Prostate gland (tissue), 2 donors: ENCODE measurements at regions not wholly inside any gene's neighbourhood (a gene's known extent, or its start where the extent isn't known, plus 50 kb on each side); places are given as distances from the start of the nearest gene placed in this dataset.

Experiments used
- DNase-seq: peaks from one replicate; pipeline ENCODE4 v3.0.0-alpha.2; 2019; ENCODE audit warnings: low spot score
- H3K27ac ChIP-seq, 2 donors: fragments of 200-600 bp; sonication (generic); 2 replicates each; pipeline ENCODE4 v1.5.1; 2017 to 2019
- H3K27me3 ChIP-seq: fragments of 200-600 bp; sonication (generic); replicated peaks from 2 replicates; pipeline ENCODE4 v1.5.1; 2019; ENCODE audit not compliant: insufficient read depth
- H3K36me3 ChIP-seq, 2 donors: fragments of 200-600 bp; sonication (generic); 1 replicate in 1 of 2; 2 replicates in 1 of 2; pipeline versions ENCODE4 v1.5.1 to v1.8.1; 2017 to 2019
- H3K4me1 ChIP-seq: fragments of 200-600 bp; sonication (generic); replicated peaks from 2 replicates; pipeline ENCODE4 v1.5.1; 2019
- H3K4me3 ChIP-seq, 2 donors: fragments of 200-600 bp; sonication (generic); 2 replicates each; pipeline ENCODE4 v1.5.1; 2017 to 2019
- H3K9me3 ChIP-seq: fragments of 200-600 bp; sonication (generic); 2 replicates; pipeline ENCODE4 v1.5.1; 2017
- POLR2A ChIP-seq: fragments of 450-650 bp; IDR thresholded peaks from one replicate; pipeline ENCODE4 v1.6.1; 2016; ENCODE audit warnings: antibody characterized with exemption, mild to moderate bottlenecking
- POLR2AphosphoS5 ChIP-seq: sonication (generic); formaldehyde crosslinking; IDR thresholded peaks from one replicate; pipeline ENCODE4 v1.6.1; 2017; ENCODE audit warnings: antibody characterized with exemption
- WGBS: methylation state at CpG from one replicate; pipeline ENCODE4 v1.1.5; 2018; 5-methylcytosine and 5-hydroxymethylcytosine counted together
- intact Hi-C: fragments of 100-400 bp; cut with DNase I; formaldehyde crosslinking; loops from one replicate; pipeline ENCODE4 v1.14.2; 2022
- TF ChIP-seq, protein P1 (sequence below), 4 experiments: fragments of 200-600 bp in 2 of 4; fragments of 450-650 bp in 2 of 4; sonication (generic) in 2 of 4; IDR thresholded peaks; 1 replicate in 3 of 4; 2 replicates in 1 of 4; pipeline ENCODE4 v1.5.1; 2016 to 2019; ENCODE audit warnings: antibody characterized with exemption in 4 of 4, mild to moderate bottlenecking in 2 of 4, moderate library complexity in 2 of 4

GRCh38 chrY:7273587-7274203, 362.1 kb upstream of the AMELY start:
- Histone ChIP-seq H3K9me3 (no peaks in the 10 kb centered on the region), H3K27me3 (no peaks in the 10 kb centered on the region), H3K27ac (peak overlapping the region; percentile 73), H3K4me3 (peak overlapping the region; percentile 50 to 55), H3K4me1 (no peaks in the 10 kb centered on the region), H3K36me3 (no peaks in the 10 kb centered on the region)
- TF ChIP-seq POLR2A (peak; percentile 42), POLR2AphosphoS5 (no peak)
- TF ChIP-seq, protein P1, sequence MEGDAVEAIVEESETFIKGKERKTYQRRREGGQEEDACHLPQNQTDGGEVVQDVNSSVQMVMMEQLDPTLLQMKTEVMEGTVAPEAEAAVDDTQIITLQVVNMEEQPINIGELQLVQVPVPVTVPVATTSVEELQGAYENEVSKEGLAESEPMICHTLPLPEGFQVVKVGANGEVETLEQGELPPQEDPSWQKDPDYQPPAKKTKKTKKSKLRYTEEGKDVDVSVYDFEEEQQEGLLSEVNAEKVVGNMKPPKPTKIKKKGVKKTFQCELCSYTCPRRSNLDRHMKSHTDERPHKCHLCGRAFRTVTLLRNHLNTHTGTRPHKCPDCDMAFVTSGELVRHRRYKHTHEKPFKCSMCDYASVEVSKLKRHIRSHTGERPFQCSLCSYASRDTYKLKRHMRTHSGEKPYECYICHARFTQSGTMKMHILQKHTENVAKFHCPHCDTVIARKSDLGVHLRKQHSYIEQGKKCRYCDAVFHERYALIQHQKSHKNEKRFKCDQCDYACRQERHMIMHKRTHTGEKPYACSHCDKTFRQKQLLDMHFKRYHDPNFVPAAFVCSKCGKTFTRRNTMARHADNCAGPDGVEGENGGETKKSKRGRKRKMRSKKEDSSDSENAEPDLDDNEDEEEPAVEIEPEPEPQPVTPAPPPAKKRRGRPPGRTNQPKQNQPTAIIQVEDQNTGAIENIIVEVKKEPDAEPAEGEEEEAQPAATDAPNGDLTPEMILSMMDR (IDR thresholded peaks at IDR 0.05): no peak
- DNase-seq: peak; percentile 67
- intact Hi-C loops: loop anchor here (10.0 kb wide), 1 partner anchor 61 kb away; no protein-coding TSS in a partner anchor
- 0% methylated on average over 3 of the region's 65 CpGs for WGBS

DNA sequence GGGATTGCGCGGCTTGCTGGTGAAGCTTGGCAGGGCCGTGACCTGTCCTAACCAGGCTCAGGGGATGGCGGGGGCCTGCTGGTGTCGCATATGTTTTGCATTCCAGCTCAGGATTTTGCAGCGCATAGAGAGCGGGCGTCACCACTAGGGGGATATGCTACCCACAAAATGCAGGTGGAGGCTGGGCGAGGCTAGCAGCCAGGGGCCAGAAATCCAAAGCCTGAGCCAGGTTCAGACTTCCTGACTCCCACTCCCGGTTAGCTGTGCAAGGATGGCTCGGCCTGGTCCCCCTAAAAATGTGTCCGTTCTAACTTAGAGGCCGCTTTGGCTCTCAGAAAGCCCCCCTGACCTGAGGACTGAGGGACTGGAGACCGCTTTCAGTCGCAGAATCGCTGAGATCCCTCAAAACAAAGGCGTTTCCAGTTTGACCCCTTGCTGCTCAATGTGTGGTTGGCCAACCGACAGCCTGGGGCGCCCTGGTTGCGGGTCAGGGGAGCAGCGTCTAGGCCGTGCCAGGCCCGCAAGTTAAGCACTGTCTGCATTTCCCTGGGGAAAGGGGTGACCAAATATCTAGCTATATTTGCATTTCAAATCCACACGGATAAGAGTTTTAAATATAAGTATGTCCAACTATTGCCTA, 361.1 kb upstream of the AMELY start:
- DNase-seq: peak; percentile 51
- Histone ChIP-seq H3K9me3 (no peaks in the 10 kb centered on the region), H3K27ac (peak overlapping the region; percentile 54 to 73), H3K36me3 (no peaks in the 10 kb centered on the region), H3K27me3 (no peaks in the 10 kb centered on the region), H3K4me3 (peak overlapping the region; percentile 50 to 55), H3K4me1 (no peaks in the 10 kb centered on the region)
- no peak for TF ChIP-seq POLR2AphosphoS5
- TF ChIP-seq POLR2A: no peak
- TF ChIP-seq, protein P1 (IDR thresholded peaks at IDR 0.05): peak in 2 of 4 experiments; percentile 37 to 48
- intact Hi-C loops: loop anchor here (10.0 kb wide), 1 partner anchor 62 kb away; no protein-coding TSS in a partner anchor
- WGBS: 5% methylated on average over 11 of the region's 24 CpGs

GRCh38 chrY:7263773-7264172, 352.2 kb upstream of the AMELY start:
- no peak overlapping the region for H3K27ac ChIP-seq
- no peaks in the 10 kb centered on the region for H3K27me3 ChIP-seq
- WGBS: 91% methylated on average over 22 of the region's 29 CpGs
- H3K36me3 ChIP-seq: no peaks in the 10 kb centered on the region
- H3K9me3 ChIP-seq: no peaks in the 10 kb centered on the region
- intact Hi-C loops: no loop called here
- DNase-seq: no peak
- H3K4me1 ChIP-seq: no peaks in the 10 kb centered on the region
- no peak for TF ChIP-seq POLR2AphosphoS5
- TF ChIP-seq, protein P1 (IDR thresholded peaks at IDR 0.05): no peak
- TF ChIP-seq POLR2A: no peak
- no peak overlapping the region for H3K4me3 ChIP-seq

- 74% methylated on average over 4 of the region's 4 CpGs for WGBS
- H3K9me3 ChIP-seq: no peaks in the 10 kb centered on the region
- intact Hi-C loops: no loop called here
Observed at GRCh38 chrY:7262531-7262930, 351.0 kb upstream of the AMELY start.

More at GRCh38 chrY:7262531-7262930, 351.0 kb upstream of the AMELY start:
- no peak for DNase-seq
- H3K27me3 ChIP-seq: no peaks in the 10 kb centered on the region
- H3K4me1 ChIP-seq: no peaks in the 10 kb centered on the region
- no peak overlapping the region for H3K4me3 ChIP-seq
- no peak overlapping the region for H3K27ac ChIP-seq
- H3K36me3 ChIP-seq: no peaks in the 10 kb centered on the region
- TF ChIP-seq POLR2A (no peak), POLR2AphosphoS5 (no peak)
- TF ChIP-seq, protein P1 (IDR thresholded peaks at IDR 0.05): no peak
